ENCODE measurements at regions not wholly inside any gene's neighbourhood (a gene's known extent, or its start where the extent isn't known, plus 50 kb on each side); places are given as distances from the start of the nearest gene placed in this dataset.

DNA sequence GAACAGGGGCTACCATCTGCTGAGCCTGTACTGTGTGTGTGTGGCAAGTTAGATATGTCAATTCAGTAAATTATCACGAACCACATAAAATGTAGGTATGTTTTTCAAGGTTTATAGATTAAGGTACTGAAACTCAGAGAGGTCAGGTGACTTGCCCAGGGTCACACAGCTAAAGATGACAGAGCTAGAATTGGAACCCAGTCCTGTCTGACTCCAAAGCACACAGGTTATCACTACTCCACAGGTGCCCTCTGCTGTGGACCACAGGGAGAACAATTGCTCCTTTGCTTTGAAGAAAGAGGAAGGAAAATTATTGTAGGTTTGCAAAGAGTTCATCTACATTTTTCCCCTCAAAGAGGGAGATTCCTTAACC, 229.7 kb upstream of the AGAP1 start:
- TF ChIP-seq POLR2A (IDR thresholded peaks at IDR 0.05), result no peak
- TF ChIP-seq, protein P1, sequence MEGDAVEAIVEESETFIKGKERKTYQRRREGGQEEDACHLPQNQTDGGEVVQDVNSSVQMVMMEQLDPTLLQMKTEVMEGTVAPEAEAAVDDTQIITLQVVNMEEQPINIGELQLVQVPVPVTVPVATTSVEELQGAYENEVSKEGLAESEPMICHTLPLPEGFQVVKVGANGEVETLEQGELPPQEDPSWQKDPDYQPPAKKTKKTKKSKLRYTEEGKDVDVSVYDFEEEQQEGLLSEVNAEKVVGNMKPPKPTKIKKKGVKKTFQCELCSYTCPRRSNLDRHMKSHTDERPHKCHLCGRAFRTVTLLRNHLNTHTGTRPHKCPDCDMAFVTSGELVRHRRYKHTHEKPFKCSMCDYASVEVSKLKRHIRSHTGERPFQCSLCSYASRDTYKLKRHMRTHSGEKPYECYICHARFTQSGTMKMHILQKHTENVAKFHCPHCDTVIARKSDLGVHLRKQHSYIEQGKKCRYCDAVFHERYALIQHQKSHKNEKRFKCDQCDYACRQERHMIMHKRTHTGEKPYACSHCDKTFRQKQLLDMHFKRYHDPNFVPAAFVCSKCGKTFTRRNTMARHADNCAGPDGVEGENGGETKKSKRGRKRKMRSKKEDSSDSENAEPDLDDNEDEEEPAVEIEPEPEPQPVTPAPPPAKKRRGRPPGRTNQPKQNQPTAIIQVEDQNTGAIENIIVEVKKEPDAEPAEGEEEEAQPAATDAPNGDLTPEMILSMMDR (IDR thresholded peaks at IDR 0.05), result no peak
